ENCODE measurements at regions not wholly inside any gene's neighbourhood (a gene's known extent, or its start where the extent isn't known, plus 50 kb on each side); places are given as distances from the start of the nearest gene placed in this dataset.

DNA sequence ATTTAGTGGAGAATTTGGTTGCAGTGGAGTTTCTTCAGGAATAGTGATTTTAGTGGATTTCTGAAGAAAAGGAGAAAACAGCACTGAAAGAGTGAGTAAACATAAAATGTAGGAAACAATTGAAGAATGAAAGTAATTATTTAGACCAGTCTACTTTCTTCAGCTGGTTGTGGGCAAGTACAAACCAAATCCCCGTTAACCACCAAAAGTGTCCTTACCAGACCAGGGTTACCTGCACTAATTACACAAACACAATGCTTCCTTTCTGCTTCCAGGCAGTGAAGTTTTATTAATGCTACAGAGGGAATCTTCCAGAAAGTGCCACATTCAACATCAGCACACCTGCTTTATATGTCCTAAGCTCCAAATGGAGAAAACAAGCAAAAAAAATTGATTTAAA lies 248.0 kb upstream of the TBC1D5 start:
- DNase-seq (ENCODE audit: low read depth in 1 of 2, low spot score in 1 of 2) (no peak), ATAC-seq (no peak), FAIRE-seq (no peak)
- ChIA-PET POLR2A (no interaction called here), CTCF (interaction anchor here (1.1 to 1.3 kb wide), 2 partner anchors 11 to 96 kb away, joined by 4 read pairs; no protein-coding TSS in a partner anchor)
- 76% methylated on average over 1 of the region's 1 CpG for WGBS (ENCODE audit: missing lambda C conversion rate)
- Histone ChIP-seq H3K27ac (no peak overlapping the region), H3K9me3 (no peaks in the 10 kb centered on the region), H3K4me3 (no peak overlapping the region), H3K4me1 (no peaks in the 10 kb centered on the region), H3K4me2 (no peak overlapping the region)
- TF ChIP-seq ESRRA (IDR thresholded peaks at IDR 0.05; ENCODE audit: borderline replicate concordance, low read length), result no peak
- no peak for TF ChIP-seq CEBPB (IDR thresholded peaks at IDR 0.05)
- TF ChIP-seq ZC3H11A (IDR thresholded peaks at IDR 0.05), result no peak
- TF ChIP-seq NPAS2 (CRISPR knock-in tag; IDR thresholded peaks at IDR 0.05; ENCODE audit: borderline replicate concordance), result no peak
- TF ChIP-seq FOSL2 (IDR thresholded peaks at IDR 0.05), result no peak
- TF ChIP-seq FOSL2 (CRISPR knock-in tag; IDR thresholded peaks at IDR 0.05), result no peak

DNA sequence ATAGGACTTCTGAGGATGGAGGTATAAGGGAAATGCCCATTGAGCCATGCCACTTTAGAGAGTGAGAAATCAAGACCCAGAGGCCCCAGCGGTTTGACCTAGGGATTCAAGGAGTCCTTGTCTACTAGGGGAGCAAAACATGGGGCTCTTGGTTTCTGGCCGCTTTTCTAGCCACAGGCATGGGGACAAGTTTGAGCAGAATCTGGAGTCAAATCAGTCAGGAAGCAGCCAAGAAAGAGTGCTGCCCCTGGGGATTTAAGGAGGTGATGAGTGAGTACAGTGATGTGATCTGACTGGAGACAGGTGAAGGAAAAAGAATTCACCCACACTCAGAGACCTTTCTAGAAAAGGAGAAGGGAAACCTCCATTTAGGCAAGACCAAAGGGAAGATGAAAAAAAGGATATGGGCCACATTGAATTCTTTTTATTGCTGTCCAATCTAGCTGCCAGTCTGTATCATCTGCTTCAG lies 244.0 kb upstream of the TBC1D5 start:
- POLR2A ChIA-PET, result no interaction called here
- no peak overlapping the region for H3K27ac ChIP-seq
- ATAC-seq, result no peak
- no peaks in the 10 kb centered on the region for H3K9me3 ChIP-seq
- WGBS (ENCODE audit: missing lambda C conversion rate), result 18% methylated on average over 2 of the region's 2 CpGs
- TF ChIP-seq, protein P1, sequence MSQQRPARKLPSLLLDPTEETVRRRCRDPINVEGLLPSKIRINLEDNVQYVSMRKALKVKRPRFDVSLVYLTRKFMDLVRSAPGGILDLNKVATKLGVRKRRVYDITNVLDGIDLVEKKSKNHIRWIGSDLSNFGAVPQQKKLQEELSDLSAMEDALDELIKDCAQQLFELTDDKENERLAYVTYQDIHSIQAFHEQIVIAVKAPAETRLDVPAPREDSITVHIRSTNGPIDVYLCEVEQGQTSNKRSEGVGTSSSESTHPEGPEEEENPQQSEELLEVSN (IDR thresholded peaks at IDR 0.05; ENCODE audit: borderline replicate concordance, low read depth), result no peak
- TF ChIP-seq HOXA7 (CRISPR knock-in tag; IDR thresholded peaks at IDR 0.05) (no peak), RAD21 (conservative IDR thresholded peaks at IDR 0.05 in 1 of 2, IDR thresholded peaks at IDR 0.05 in 1 of 2) (no peak), PHF8 (IDR thresholded peaks at IDR 0.05; ENCODE audit: borderline replicate concordance, low read depth) (no peak), POLR2AphosphoS2 (conservative IDR thresholded peaks at IDR 0.05; ENCODE audit: low read length) (no peak), ESRRA (IDR thresholded peaks at IDR 0.05; ENCODE audit: borderline replicate concordance, low read length) (no peak), JUN (IDR thresholded peaks at IDR 0.05) (no peak), HOXB5 (CRISPR knock-in tag; IDR thresholded peaks at IDR 0.05) (no peak), NPAS2 (CRISPR knock-in tag; IDR thresholded peaks at IDR 0.05; ENCODE audit: borderline replicate concordance) (no peak), JUNB (IDR thresholded peaks at IDR 0.05) (no peak), ZSCAN20 (CRISPR knock-in tag; IDR thresholded peaks at IDR 0.05) (no peak), ZC3H11A (IDR thresholded peaks at IDR 0.05) (no peak), HOXB13 (CRISPR knock-in tag; IDR thresholded peaks at IDR 0.05; ENCODE audit: low read depth) (no peak), RCOR1 (IDR thresholded peaks at IDR 0.05; ENCODE audit: low read depth, low read length) (no peak), RARB (CRISPR knock-in tag; IDR thresholded peaks at IDR 0.05) (no peak)
- TF ChIP-seq, protein P2, sequence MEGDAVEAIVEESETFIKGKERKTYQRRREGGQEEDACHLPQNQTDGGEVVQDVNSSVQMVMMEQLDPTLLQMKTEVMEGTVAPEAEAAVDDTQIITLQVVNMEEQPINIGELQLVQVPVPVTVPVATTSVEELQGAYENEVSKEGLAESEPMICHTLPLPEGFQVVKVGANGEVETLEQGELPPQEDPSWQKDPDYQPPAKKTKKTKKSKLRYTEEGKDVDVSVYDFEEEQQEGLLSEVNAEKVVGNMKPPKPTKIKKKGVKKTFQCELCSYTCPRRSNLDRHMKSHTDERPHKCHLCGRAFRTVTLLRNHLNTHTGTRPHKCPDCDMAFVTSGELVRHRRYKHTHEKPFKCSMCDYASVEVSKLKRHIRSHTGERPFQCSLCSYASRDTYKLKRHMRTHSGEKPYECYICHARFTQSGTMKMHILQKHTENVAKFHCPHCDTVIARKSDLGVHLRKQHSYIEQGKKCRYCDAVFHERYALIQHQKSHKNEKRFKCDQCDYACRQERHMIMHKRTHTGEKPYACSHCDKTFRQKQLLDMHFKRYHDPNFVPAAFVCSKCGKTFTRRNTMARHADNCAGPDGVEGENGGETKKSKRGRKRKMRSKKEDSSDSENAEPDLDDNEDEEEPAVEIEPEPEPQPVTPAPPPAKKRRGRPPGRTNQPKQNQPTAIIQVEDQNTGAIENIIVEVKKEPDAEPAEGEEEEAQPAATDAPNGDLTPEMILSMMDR (IDR thresholded peaks at IDR 0.05), result no peak
- TF ChIP-seq, protein P3, sequence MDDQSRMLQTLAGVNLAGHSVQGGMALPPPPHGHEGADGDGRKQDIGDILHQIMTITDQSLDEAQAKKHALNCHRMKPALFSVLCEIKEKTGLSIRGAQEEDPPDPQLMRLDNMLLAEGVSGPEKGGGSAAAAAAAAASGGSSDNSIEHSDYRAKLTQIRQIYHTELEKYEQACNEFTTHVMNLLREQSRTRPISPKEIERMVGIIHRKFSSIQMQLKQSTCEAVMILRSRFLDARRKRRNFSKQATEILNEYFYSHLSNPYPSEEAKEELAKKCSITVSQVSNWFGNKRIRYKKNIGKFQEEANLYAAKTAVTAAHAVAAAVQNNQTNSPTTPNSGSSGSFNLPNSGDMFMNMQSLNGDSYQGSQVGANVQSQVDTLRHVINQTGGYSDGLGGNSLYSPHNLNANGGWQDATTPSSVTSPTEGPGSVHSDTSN (IDR thresholded peaks at IDR 0.05), result no peak
- no peak overlapping the region for H3K4me3 ChIP-seq
- H3K4me1 ChIP-seq, result no peaks in the 10 kb centered on the region
- H3K4me2 ChIP-seq, result no peak overlapping the region
- CTCF ChIA-PET, result no interaction called here
- DNase-seq (ENCODE audit: low read depth in 1 of 2, low spot score in 1 of 2), result no peak
- FAIRE-seq, result no peak

DNA sequence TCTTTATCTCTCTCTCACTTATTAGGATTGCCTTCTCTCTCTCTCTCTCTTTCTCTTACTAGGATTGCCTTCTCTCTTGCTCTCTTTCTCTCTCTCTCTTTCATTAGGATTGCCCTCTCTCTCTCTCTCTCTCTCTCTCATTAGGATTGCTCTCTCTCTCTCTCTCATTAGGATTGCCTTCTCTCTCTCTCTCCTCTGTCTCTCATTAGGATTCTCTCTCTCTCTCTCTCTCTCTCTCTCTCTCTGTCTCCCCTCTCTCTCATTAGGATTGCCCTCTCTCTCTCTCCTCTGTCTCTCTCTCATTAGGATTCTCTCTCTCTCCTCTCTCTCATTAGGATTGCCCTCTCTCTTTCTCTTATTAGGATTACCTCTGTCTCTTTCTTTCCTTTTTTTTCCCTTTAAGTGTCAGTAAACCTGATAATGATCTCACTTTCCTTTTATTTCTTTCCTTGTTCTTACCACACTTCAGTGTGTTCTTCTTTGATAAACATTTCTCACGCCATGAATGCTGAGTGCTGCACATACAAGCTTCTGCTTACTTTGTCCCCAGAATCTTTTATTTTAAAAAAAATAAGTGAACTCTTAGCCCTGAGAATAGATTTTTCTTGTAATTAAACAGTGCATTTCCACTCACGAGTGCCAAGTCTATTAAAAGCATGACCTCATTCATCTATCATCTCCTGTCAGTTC lies 243.4 kb upstream of the TBC1D5 start:
- no peak for ATAC-seq
- no peak overlapping the region for H3K27ac ChIP-seq
- H3K4me3 ChIP-seq, result no peak overlapping the region
- no peaks in the 10 kb centered on the region for H3K4me1 ChIP-seq
- 49% methylated on average over 2 of the region's 2 CpGs for WGBS (ENCODE audit: missing lambda C conversion rate)
- no peaks in the 10 kb centered on the region for H3K9me3 ChIP-seq
- FAIRE-seq, result no peak
- no peak for DNase-seq (ENCODE audit: low read depth in 1 of 2, low spot score in 1 of 2)
- ChIA-PET POLR2A (no interaction called here), CTCF (no interaction called here)
- no peak overlapping the region for H3K4me2 ChIP-seq
- TF ChIP-seq RCOR1 (IDR thresholded peaks at IDR 0.05; ENCODE audit: low read depth, low read length) (no peak), MAFK (IDR thresholded peaks at IDR 0.05; ENCODE audit: partially characterized antibody) (no peak), RAD21 (conservative IDR thresholded peaks at IDR 0.05 in 1 of 2, IDR thresholded peaks at IDR 0.05 in 1 of 2) (no peak), POLR2AphosphoS2 (conservative IDR thresholded peaks at IDR 0.05; ENCODE audit: low read length) (no peak), HOXB5 (CRISPR knock-in tag; IDR thresholded peaks at IDR 0.05) (no peak), GATA3 (IDR thresholded peaks at IDR 0.05; ENCODE audit: borderline replicate concordance) (no peak), CHD4 (IDR thresholded peaks at IDR 0.05; ENCODE audit: borderline replicate concordance) (no peak)
- TF ChIP-seq, protein P4, sequence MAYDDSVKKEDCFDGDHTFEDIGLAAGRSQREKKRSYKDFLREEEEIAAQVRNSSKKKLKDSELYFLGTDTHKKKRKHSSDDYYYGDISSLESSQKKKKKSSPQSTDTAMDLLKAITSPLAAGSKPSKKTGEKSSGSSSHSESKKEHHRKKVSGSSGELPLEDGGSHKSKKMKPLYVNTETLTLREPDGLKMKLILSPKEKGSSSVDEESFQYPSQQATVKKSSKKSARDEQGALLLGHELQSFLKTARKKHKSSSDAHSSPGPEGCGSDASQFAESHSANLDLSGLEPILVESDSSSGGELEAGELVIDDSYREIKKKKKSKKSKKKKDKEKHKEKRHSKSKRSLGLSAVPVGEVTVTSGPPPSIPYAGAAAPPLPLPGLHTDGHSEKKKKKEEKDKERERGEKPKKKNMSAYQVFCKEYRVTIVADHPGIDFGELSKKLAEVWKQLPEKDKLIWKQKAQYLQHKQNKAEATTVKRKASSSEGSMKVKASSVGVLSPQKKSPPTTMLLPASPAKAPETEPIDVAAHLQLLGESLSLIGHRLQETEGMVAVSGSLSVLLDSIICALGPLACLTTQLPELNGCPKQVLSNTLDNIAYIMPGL (CRISPR knock-in tag; IDR thresholded peaks at IDR 0.05; ENCODE audit: borderline replicate concordance), result no peak
- TF ChIP-seq, protein P5, sequence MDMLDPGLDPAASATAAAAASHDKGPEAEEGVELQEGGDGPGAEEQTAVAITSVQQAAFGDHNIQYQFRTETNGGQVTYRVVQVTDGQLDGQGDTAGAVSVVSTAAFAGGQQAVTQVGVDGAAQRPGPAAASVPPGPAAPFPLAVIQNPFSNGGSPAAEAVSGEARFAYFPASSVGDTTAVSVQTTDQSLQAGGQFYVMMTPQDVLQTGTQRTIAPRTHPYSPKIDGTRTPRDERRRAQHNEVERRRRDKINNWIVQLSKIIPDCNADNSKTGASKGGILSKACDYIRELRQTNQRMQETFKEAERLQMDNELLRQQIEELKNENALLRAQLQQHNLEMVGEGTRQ (IDR thresholded peaks at IDR 0.05), result no peak

All from A549 (cell line).